Liver (tissue), 3 donors: ENCODE measurements at regions not wholly inside any gene's neighbourhood (a gene's known extent, or its start where the extent isn't known, plus 50 kb on each side); places are given as distances from the start of the nearest gene placed in this dataset.

ENCODE experiments used
- NR2F2 ChIP-seq: IDR thresholded peaks from 2 replicates; pipeline ENCODE4 v1.6.1; 2016; ENCODE audit warnings: antibody characterized with exemption
- RAD21 ChIP-seq, 2 donors: IDR thresholded peaks; 2 replicates each; pipeline ENCODE4 v1.6.1; 2016; ENCODE audit warnings: antibody characterized with exemption in 2 of 2, mild to moderate bottlenecking in 2 of 2
- RXRA ChIP-seq, 2 donors: IDR thresholded peaks; 2 replicates each; pipeline ENCODE4 v1.6.1; 2017 to 2018; ENCODE audit warnings: antibody characterized with exemption in 2 of 2, mild to moderate bottlenecking in 1 of 2
- TAF1 ChIP-seq: conservative IDR thresholded peaks from 2 replicates; pipeline ENCODE4 v1.6.1; 2016; ENCODE audit warnings: antibody characterized with exemption, mild to moderate bottlenecking
- YY1 ChIP-seq: IDR thresholded peaks from 2 replicates; pipeline ENCODE4 v1.6.1; 2016; ENCODE audit warnings: antibody characterized with exemption, mild to moderate bottlenecking
- TF ChIP-seq, protein P1 (sequence below): fragments of 150-350 bp; IDR thresholded peaks from 2 replicates; pipeline ENCODE4 v1.5.1; 2017; ENCODE audit warnings: improper control_type of control experiment, low read depth, low read length; ENCODE audit not compliant: missing input control
- TF ChIP-seq, protein P2 (sequence below): IDR thresholded peaks from 2 replicates; pipeline ENCODE4 v1.6.1; 2016; ENCODE audit warnings: antibody characterized with exemption, mild to moderate bottlenecking
- donor health status: healthy.
- donor health status: healthy.

DNA sequence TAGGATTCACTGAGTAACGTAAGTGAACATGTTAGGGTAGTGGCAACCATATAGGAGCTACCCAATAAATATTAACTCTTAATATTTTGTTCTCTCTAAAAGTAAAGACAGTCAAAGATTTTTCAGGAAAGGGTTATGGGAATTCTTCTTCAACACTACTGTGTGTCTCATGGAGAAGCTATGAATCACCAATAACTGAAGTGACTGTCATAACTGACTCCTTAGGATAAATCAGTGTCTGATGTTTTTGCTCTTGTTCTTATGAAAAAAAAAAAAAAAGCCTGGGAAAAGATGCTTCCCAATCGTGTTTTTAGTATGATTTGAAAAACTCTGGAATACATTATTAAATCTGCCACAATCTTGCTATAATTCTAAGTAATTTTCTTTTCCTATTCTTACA, 111.2 kb upstream of the CEP126 start:
- TF ChIP-seq TAF1 = no peak
- TF ChIP-seq RAD21 (IDR thresholded peaks at IDR 0.05) = no peak
- TF ChIP-seq, protein P1, sequence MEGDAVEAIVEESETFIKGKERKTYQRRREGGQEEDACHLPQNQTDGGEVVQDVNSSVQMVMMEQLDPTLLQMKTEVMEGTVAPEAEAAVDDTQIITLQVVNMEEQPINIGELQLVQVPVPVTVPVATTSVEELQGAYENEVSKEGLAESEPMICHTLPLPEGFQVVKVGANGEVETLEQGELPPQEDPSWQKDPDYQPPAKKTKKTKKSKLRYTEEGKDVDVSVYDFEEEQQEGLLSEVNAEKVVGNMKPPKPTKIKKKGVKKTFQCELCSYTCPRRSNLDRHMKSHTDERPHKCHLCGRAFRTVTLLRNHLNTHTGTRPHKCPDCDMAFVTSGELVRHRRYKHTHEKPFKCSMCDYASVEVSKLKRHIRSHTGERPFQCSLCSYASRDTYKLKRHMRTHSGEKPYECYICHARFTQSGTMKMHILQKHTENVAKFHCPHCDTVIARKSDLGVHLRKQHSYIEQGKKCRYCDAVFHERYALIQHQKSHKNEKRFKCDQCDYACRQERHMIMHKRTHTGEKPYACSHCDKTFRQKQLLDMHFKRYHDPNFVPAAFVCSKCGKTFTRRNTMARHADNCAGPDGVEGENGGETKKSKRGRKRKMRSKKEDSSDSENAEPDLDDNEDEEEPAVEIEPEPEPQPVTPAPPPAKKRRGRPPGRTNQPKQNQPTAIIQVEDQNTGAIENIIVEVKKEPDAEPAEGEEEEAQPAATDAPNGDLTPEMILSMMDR = no peak
- TF ChIP-seq, protein P2, sequence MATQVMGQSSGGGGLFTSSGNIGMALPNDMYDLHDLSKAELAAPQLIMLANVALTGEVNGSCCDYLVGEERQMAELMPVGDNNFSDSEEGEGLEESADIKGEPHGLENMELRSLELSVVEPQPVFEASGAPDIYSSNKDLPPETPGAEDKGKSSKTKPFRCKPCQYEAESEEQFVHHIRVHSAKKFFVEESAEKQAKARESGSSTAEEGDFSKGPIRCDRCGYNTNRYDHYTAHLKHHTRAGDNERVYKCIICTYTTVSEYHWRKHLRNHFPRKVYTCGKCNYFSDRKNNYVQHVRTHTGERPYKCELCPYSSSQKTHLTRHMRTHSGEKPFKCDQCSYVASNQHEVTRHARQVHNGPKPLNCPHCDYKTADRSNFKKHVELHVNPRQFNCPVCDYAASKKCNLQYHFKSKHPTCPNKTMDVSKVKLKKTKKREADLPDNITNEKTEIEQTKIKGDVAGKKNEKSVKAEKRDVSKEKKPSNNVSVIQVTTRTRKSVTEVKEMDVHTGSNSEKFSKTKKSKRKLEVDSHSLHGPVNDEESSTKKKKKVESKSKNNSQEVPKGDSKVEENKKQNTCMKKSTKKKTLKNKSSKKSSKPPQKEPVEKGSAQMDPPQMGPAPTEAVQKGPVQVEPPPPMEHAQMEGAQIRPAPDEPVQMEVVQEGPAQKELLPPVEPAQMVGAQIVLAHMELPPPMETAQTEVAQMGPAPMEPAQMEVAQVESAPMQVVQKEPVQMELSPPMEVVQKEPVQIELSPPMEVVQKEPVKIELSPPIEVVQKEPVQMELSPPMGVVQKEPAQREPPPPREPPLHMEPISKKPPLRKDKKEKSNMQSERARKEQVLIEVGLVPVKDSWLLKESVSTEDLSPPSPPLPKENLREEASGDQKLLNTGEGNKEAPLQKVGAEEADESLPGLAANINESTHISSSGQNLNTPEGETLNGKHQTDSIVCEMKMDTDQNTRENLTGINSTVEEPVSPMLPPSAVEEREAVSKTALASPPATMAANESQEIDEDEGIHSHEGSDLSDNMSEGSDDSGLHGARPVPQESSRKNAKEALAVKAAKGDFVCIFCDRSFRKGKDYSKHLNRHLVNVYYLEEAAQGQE = no peak
- no peak for TF ChIP-seq NR2F2
- TF ChIP-seq RXRA (IDR thresholded peaks at IDR 0.05) = no peak
- TF ChIP-seq YY1 = no peak
